ENCODE measurements at regions not wholly inside any gene's neighbourhood (a gene's known extent, or its start where the extent isn't known, plus 50 kb on each side); places are given as distances from the start of the nearest gene placed in this dataset.

- Histone ChIP-seq H3K27ac (no peak overlapping the region), H3K4me3 (no peak overlapping the region), H3K9me3 (no peaks in the 10 kb centered on the region), H3K36me3 (no peaks in the 10 kb centered on the region), H3K27me3 (no peaks in the 10 kb centered on the region), H3K4me1 (no peaks in the 10 kb centered on the region)
- intact Hi-C loops (cut with DNase I; ENCODE audit: low total_unique reads), result no loop called here
- no peak for TF ChIP-seq CTCF (IDR thresholded peaks at IDR 0.05)
- no peak for TF ChIP-seq POLR2A (IDR thresholded peaks at IDR 0.05)
- no peak for DNase-seq
Measured at GRCh38 chr13:104796581-104796980, 1730.4 kb upstream of the SLC10A2 start.

GRCh38 chr13:104785952-104786351 is 1719.7 kb upstream of the SLC10A2 start:
- Histone ChIP-seq H3K27me3 (no peaks in the 10 kb centered on the region), H3K27ac (no peak overlapping the region), H3K36me3 (no peaks in the 10 kb centered on the region), H3K9me3 (no peaks in the 10 kb centered on the region), H3K4me3 (no peak overlapping the region), H3K4me1 (no peaks in the 10 kb centered on the region)
- DNase-seq, result no peak
- TF ChIP-seq POLR2A (IDR thresholded peaks at IDR 0.05), result no peak
- no peak for TF ChIP-seq CTCF (IDR thresholded peaks at IDR 0.05)
- intact Hi-C loops (cut with DNase I; ENCODE audit: low total_unique reads), result no loop called here

DNA sequence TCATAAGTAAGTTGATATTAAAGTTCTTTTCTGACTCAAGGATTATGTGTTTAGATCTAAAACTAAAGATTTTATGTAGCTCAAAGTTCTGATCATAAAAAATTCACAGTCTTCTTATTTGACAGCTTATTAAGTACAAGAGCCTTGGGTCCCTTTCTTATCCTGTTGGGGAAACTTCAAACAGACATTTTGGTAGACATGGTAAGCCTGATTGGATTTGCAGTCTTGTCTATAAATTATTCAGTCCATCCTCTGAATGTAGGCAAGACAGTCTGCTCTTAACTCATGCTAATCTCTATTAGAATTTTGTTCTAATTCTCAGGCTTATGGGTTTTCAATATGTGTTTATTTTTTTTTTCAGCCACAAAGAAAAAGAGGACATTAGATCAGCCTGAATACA is 1718.7 kb upstream of the SLC10A2 start:
- no peaks in the 10 kb centered on the region for H3K9me3 ChIP-seq
- H3K4me1 ChIP-seq, result no peaks in the 10 kb centered on the region
- no peaks in the 10 kb centered on the region for H3K36me3 ChIP-seq
- H3K4me3 ChIP-seq, result no peak overlapping the region
- intact Hi-C loops (cut with DNase I; ENCODE audit: low total_unique reads), result no loop called here
- H3K27ac ChIP-seq, result no peak overlapping the region
- TF ChIP-seq POLR2A (IDR thresholded peaks at IDR 0.05), result no peak
- no peak for TF ChIP-seq CTCF (IDR thresholded peaks at IDR 0.05)
- no peak for DNase-seq
- no peaks in the 10 kb centered on the region for H3K27me3 ChIP-seq

DNA sequence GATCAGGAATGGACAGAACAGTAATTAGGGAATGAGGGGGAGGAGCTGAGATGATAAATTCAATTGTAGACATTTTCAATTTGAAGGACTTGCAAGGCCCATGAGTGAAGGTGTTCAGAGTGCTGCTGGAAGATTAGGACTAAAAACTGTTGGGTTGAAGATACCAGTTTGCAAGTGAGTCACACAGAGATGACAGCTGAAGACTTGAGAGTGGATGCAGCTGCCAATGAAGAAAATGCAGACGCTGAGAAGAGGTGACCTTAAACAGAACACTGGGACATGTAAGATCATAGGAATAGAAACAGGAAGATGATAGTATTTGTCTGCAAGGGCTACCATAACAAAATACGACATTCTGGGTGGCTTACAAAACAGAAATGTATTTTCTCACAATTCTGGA is 1716.5 kb upstream of the SLC10A2 start:
- Histone ChIP-seq H3K27me3 (no peaks in the 10 kb centered on the region), H3K4me3 (no peak overlapping the region), H3K9me3 (no peaks in the 10 kb centered on the region), H3K36me3 (no peaks in the 10 kb centered on the region), H3K27ac (no peak overlapping the region), H3K4me1 (no peaks in the 10 kb centered on the region)
- TF ChIP-seq CTCF (IDR thresholded peaks at IDR 0.05), result no peak
- no peak for TF ChIP-seq POLR2A (IDR thresholded peaks at IDR 0.05)
- DNase-seq, result no peak
- intact Hi-C loops (cut with DNase I; ENCODE audit: low total_unique reads), result no loop called here

- Histone ChIP-seq H3K9me3 (no peaks in the 10 kb centered on the region), H3K4me3 (no peak overlapping the region), H3K27ac (no peak overlapping the region), H3K36me3 (no peaks in the 10 kb centered on the region), H3K4me1 (no peaks in the 10 kb centered on the region), H3K27me3 (no peaks in the 10 kb centered on the region)
- no peak for DNase-seq
- TF ChIP-seq CTCF (IDR thresholded peaks at IDR 0.05) (no peak), POLR2A (IDR thresholded peaks at IDR 0.05) (no peak)
- intact Hi-C loops (cut with DNase I; ENCODE audit: low total_unique reads), result no loop called here
Measured at GRCh38 chr13:104779311-104779993, 1713.2 kb upstream of the SLC10A2 start.
